Heart left ventricle (tissue), 13 donors: ENCODE measurements at regions not wholly inside any gene's neighbourhood (a gene's known extent, or its start where the extent isn't known, plus 50 kb on each side); places are given as distances from the start of the nearest gene placed in this dataset.

Experiments
- POLR2A ChIP-seq, 2 donors: fragments of 450-650 bp; IDR thresholded peaks; one replicate each; pipeline ENCODE4 v1.6.1; 2017; ENCODE audit warnings: antibody characterized with exemption in 2 of 2, mild to moderate bottlenecking in 2 of 2, moderate library complexity in 2 of 2
- TF ChIP-seq, protein P1 (sequence below), 12 donors: fragments of 200-600 bp; sonication (generic) in 4 of 12; IDR thresholded peaks; one replicate each; pipeline versions ENCODE4 v1.5.0 to v1.8.0; 2018 to 2022; ENCODE audit warnings: antibody characterized with exemption in 12 of 12, mild to moderate bottlenecking in 5 of 12
- donor health status: ischemic (EF 13 %, LVEDD 7.1; RV severe dilation, severe dysfunction).
- donor health status: DM: no; HTN: yes; CAD: no.
- donor health status: DM: no; HTN: no; CAD: no.
- donor health status: ischemic (EF 25% LVEDD 6.9; RV normal size, moderate dysfunction).
- donor health status: ischemic (EF 25% LVEDD 5.7; RV mildly dilated, moderate dysfunction).
- donor health status: ischemic (EF 35%, LVEDD 5.7; RV mildly dilated, moderate dysfunction).
- donor health status: nonischemic (EF 11% LVEDD 7.7; RV severe dilation, severe dysfunction).
- donor health status: DM: yes; HTN: yes; CAD: no.
- donor health status: PGD.
- donor health status: ischemic (EF 29% LVEDD 5.4; RV normal size, mild dysfunction).
- donor health status: nonischemic (EF 23%, LVEDD 6.1; RV moderate dilation, normal function).

- TF ChIP-seq, protein P1, sequence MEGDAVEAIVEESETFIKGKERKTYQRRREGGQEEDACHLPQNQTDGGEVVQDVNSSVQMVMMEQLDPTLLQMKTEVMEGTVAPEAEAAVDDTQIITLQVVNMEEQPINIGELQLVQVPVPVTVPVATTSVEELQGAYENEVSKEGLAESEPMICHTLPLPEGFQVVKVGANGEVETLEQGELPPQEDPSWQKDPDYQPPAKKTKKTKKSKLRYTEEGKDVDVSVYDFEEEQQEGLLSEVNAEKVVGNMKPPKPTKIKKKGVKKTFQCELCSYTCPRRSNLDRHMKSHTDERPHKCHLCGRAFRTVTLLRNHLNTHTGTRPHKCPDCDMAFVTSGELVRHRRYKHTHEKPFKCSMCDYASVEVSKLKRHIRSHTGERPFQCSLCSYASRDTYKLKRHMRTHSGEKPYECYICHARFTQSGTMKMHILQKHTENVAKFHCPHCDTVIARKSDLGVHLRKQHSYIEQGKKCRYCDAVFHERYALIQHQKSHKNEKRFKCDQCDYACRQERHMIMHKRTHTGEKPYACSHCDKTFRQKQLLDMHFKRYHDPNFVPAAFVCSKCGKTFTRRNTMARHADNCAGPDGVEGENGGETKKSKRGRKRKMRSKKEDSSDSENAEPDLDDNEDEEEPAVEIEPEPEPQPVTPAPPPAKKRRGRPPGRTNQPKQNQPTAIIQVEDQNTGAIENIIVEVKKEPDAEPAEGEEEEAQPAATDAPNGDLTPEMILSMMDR (IDR thresholded peaks at IDR 0.05) = no peak
- no peak for TF ChIP-seq POLR2A (IDR thresholded peaks at IDR 0.05)
These were observed 163.2 kb upstream of the ARID2 start for GRCh38 chr12:45566257-45566656.
